SK-N-SH (cell line): ENCODE measurements at regions not wholly inside any gene's neighbourhood (a gene's known extent, or its start where the extent isn't known, plus 50 kb on each side); places are given as distances from the start of the nearest gene placed in this dataset.

Experiments
- CTCF ChIA-PET: fragments of 300-600, 350-600 bp; formaldehyde crosslinking; extraction: SDS; loops from one replicate; lab custom pipeline; 2021; lab: Yijun Ruan, JAX
- POLR2A ChIA-PET: fragments of 350-600 bp; sonication (Branson Sonifier 250); formaldehyde crosslinking; extraction: SDS; loops from one replicate; lab custom pipeline; 2020; ENCODE audit warnings: antibody characterized with exemption, inconsistent platforms; lab: Yijun Ruan, JAX
- DNase-seq: peaks from one replicate; pipeline ENCODE4 v3.0.0; 2012
- H2AFZ ChIP-seq: fragments of 200-600 bp; sonication (generic); 2 replicates; pipeline ENCODE4 v1.8.1; 2016; ENCODE audit warnings: antibody characterized with exemption, mild to moderate bottlenecking, low read depth
- H3F3A ChIP-seq: fragments of 200-600 bp; sonication (generic); replicated peaks from 2 replicates; pipeline ENCODE3; 2016; ENCODE audit warnings: antibody characterized with exemption, mild to moderate bottlenecking; ENCODE audit not compliant: insufficient read depth
- H3K27ac ChIP-seq, 2 experiments: fragments of 200-500 bp in 1 of 2; fragments of 200-600 bp in 1 of 2; sonication (Bioruptor generic) in 1 of 2; sonication (generic), shearing (Covaris generic) in 1 of 2; 2 replicates each; pipeline versions ENCODE4 v1.5.1 to v1.6.1; 2014 to 2016; ENCODE audit warnings: low read depth in 2 of 2, inconsistent platforms in 1 of 2, low read length in 1 of 2, mild to moderate bottlenecking in 1 of 2, mixed read lengths in 1 of 2
- H3K27me3 ChIP-seq: fragments of 200-600 bp; sonication (generic), shearing (Covaris generic); 2 replicates; pipeline ENCODE4 v1.6.1; 2016; ENCODE audit warnings: mixed run types; ENCODE audit not compliant: insufficient read depth
- H3K36me3 ChIP-seq, 2 experiments: fragments of 200-500 bp in 1 of 2; fragments of 200-600 bp in 1 of 2; sonication (Bioruptor generic) in 1 of 2; sonication (generic) in 1 of 2; replicated peaks in 1 of 2; 2 replicates each; pipeline versions ENCODE3 to v1.5.1; 2014 to 2016; ENCODE audit warnings: low read length in 1 of 2, mild to moderate bottlenecking in 1 of 2; ENCODE audit not compliant: insufficient read depth in 2 of 2, control insufficient read depth in 1 of 2
- H3K4me1 ChIP-seq, 2 experiments: fragments of 200-500 bp in 1 of 2; fragments of 200-600 bp in 1 of 2; sonication (Bioruptor generic) in 1 of 2; sonication (generic), shearing (Covaris generic) in 1 of 2; 2 replicates each; pipeline versions ENCODE4 v1.5.1 to v1.6.1; 2014 to 2016; ENCODE audit warnings: low read depth in 1 of 2, low read length in 1 of 2, mixed run types in 1 of 2; ENCODE audit not compliant: insufficient read depth in 2 of 2, control insufficient read depth in 1 of 2
- H3K4me2 ChIP-seq: fragments of 200-600 bp; sonication (generic), shearing (Covaris generic); 2 replicates; pipeline ENCODE4 v1.6.1; 2017; ENCODE audit warnings: mixed run types
- H3K4me3 ChIP-seq, 2 experiments: fragments of 200-500 bp in 1 of 2; fragments of 200-600 bp in 1 of 2; sonication (Bioruptor generic) in 1 of 2; sonication (generic), shearing (Covaris generic) in 1 of 2; 2 replicates each; pipeline versions ENCODE4 v1.5.1 to v1.8.1; 2014 to 2016; ENCODE audit warnings: low read depth in 2 of 2, inconsistent platforms in 1 of 2, low read length in 1 of 2, mild to moderate bottlenecking in 1 of 2, mixed read lengths in 1 of 2, moderate library complexity in 1 of 2
- H3K79me2 ChIP-seq: fragments of 200-600 bp; sonication (generic); 2 replicates; pipeline ENCODE4 v1.8.1; 2017; ENCODE audit warnings: mild to moderate bottlenecking; ENCODE audit not compliant: insufficient read depth
- H3K9ac ChIP-seq: fragments of 200-600 bp; sonication (generic); 2 replicates; pipeline ENCODE4 v1.6.1; 2017; ENCODE audit warnings: mixed run types
- H3K9me2 ChIP-seq: fragments of 200-600 bp; sonication (generic); 2 replicates; pipeline ENCODE4 v1.6.1; 2017; ENCODE audit warnings: mixed run types
- H3K9me3 ChIP-seq: fragments of 200-600 bp; sonication (generic); 2 replicates; pipeline ENCODE4 v1.6.1; 2017; ENCODE audit warnings: mixed run types, mild to moderate bottlenecking, moderate library complexity
- H4K20me1 ChIP-seq: fragments of 200-600 bp; sonication (generic); 2 replicates; pipeline ENCODE4 v1.6.1; 2017; ENCODE audit warnings: mild to moderate bottlenecking, mixed run types; ENCODE audit not compliant: insufficient read depth
- CHD2 ChIP-seq: fragments of 150-350 bp; IDR thresholded peaks from 2 replicates; pipeline ENCODE4 v1.6.1; 2018; ENCODE audit warnings: low read length; ENCODE audit not compliant: partially characterized antibody
- EP300 ChIP-seq, 2 experiments: IDR thresholded peaks; 2 replicates each; pipeline versions ENCODE4 v1.4.0 to v1.6.1; 2012; ENCODE audit warnings: borderline replicate concordance in 1 of 2, low read depth in 1 of 2, low read length in 1 of 2
- FOXJ3 ChIP-seq: sonication (generic); formaldehyde crosslinking; IDR thresholded peaks from 2 replicates; pipeline ENCODE4 v1.5.1; 2020; ENCODE audit warnings: mild to moderate bottlenecking, missing genetic modification reagents
- IRF3 ChIP-seq: fragments of 150-350 bp; IDR thresholded peaks from 2 replicates; pipeline ENCODE4 v1.6.1; 2016; ENCODE audit warnings: mild to moderate bottlenecking, low read depth, low read length
- MXI1 ChIP-seq: IDR thresholded peaks from 2 replicates; pipeline ENCODE4 v1.6.1; 2012; ENCODE audit warnings: mild to moderate bottlenecking, low read depth, low read length, improper control_type of control experiment
- NFIC ChIP-seq: IDR thresholded peaks from 2 replicates; pipeline ENCODE4 v1.4.0; 2012; ENCODE audit warnings: borderline replicate concordance
- PBX3 ChIP-seq: IDR thresholded peaks from 2 replicates; pipeline ENCODE4; 2012
- POLR2AphosphoS5 ChIP-seq: IDR thresholded peaks from 2 replicates; pipeline ENCODE4 v1.6.1; 2012; ENCODE audit warnings: low read depth, low read length
- RXRA ChIP-seq: IDR thresholded peaks from 2 replicates; pipeline ENCODE4 v1.4.0; 2012; ENCODE audit warnings: low read depth, mild to moderate bottlenecking, borderline replicate concordance
- SIN3A ChIP-seq: IDR thresholded peaks from 2 replicates; pipeline ENCODE4 v1.6.1; 2012; ENCODE audit warnings: low read depth, mild to moderate bottlenecking, low read length, moderate library complexity, borderline replicate concordance
- SMC3 ChIP-seq: IDR thresholded peaks from 2 replicates; pipeline ENCODE4 v1.6.1; 2012; ENCODE audit warnings: low read depth, low read length, improper control_type of control experiment
- TCF12 ChIP-seq: IDR thresholded peaks from 2 replicates; pipeline ENCODE4 v1.4.0; 2012
- WGBS: methylation state at CpG from one replicate; pipeline ENCODE4 v1.1.6; 2017; ENCODE audit warnings: low lambda C conversion rate; 5-methylcytosine and 5-hydroxymethylcytosine counted together
- TF ChIP-seq, protein P1 (sequence below): fragments of 200-600 bp; sonication (generic); IDR thresholded peaks from 2 replicates; pipeline ENCODE4 v1.6.1; 2017; ENCODE audit warnings: antibody characterized with exemption, mild to moderate bottlenecking, moderate library complexity
- TF ChIP-seq, protein P2 (sequence below): IDR thresholded peaks from 2 replicates; pipeline ENCODE4 v1.6.1; 2012; ENCODE audit warnings: mild to moderate bottlenecking, low read depth, low read length, moderate library complexity

GRCh38 chr10:90193240-90193985 lies 492.0 kb downstream of the KIF20B start (continued):
- TF ChIP-seq PBX3 (peak; percentile 86), MXI1 (no peak), SMC3 (no peak), NFIC (peak; percentile 81; the same call in 1 of the 2 replicates), CHD2 (no peak), SIN3A (no peak)
- TF ChIP-seq, protein P1, sequence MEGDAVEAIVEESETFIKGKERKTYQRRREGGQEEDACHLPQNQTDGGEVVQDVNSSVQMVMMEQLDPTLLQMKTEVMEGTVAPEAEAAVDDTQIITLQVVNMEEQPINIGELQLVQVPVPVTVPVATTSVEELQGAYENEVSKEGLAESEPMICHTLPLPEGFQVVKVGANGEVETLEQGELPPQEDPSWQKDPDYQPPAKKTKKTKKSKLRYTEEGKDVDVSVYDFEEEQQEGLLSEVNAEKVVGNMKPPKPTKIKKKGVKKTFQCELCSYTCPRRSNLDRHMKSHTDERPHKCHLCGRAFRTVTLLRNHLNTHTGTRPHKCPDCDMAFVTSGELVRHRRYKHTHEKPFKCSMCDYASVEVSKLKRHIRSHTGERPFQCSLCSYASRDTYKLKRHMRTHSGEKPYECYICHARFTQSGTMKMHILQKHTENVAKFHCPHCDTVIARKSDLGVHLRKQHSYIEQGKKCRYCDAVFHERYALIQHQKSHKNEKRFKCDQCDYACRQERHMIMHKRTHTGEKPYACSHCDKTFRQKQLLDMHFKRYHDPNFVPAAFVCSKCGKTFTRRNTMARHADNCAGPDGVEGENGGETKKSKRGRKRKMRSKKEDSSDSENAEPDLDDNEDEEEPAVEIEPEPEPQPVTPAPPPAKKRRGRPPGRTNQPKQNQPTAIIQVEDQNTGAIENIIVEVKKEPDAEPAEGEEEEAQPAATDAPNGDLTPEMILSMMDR: no peak

DNA sequence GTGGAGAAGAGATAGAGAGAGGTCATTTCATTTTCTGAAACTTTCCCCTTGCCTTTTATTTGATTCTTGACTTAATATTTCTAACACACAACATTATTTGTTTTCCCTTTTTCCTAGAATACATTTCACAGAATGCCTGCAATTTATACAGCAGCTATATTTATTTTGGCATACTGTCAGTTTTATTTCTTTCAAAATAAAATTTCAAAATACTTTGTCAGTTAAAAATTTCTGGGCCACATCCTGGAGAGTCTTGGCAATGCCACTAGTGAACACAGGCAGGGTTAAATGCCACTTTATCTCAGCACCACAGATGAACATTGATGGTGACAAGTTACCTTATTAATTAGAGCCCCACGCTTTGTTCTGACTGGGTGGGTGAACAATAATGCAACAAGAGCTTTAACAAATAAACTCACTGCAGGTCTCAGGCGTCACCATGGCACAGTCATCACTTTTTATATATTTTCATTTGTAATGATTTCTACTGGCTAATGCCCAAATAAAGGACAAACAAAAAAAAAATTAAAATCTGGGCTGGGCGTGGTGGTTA lies 494.0 kb downstream of the KIF20B start:
- POLR2A ChIA-PET: no interaction called here
- Histone ChIP-seq H3K9me2 (no peaks in the 10 kb centered on the region), H3F3A (peaks cover 9% of the 10 kb centered on the region), H3K9ac (no peak overlapping the region), H3K36me3 (no peaks in the 10 kb centered on the region), H3K27me3 (no peaks in the 10 kb centered on the region; the same call in 1 of the 2 replicates), H4K20me1 (no peaks in the 10 kb centered on the region; the same call in 1 of the 2 replicates), H3K27ac (no peak overlapping the region), H3K9me3 (no peaks in the 10 kb centered on the region), H3K4me1 (no peaks in the 10 kb centered on the region; a peak in 1 of 4 replicates), H3K4me2 (no peak overlapping the region), H2AFZ (no peak overlapping the region), H3K4me3 (no peak overlapping the region), H3K79me2 (no peaks in the 10 kb centered on the region)
- CTCF ChIA-PET: no interaction called here
- TF ChIP-seq POLR2AphosphoS5: no peak
- 29% methylated on average over 3 of the region's 3 CpGs for WGBS
- DNase-seq: no peak

- no peaks in the 10 kb centered on the region for H3K79me2 ChIP-seq
- H3K9ac ChIP-seq: no peak overlapping the region
- no peaks in the 10 kb centered on the region for H3K36me3 ChIP-seq
- POLR2A ChIA-PET: no interaction called here
- H3K4me1 ChIP-seq: no peaks in the 10 kb centered on the region; a peak in 1 of 4 replicates
- no peak overlapping the region for H3K4me3 ChIP-seq
- no peak overlapping the region for H3K4me2 ChIP-seq
- H3K27ac ChIP-seq: no peak overlapping the region
- no peaks in the 10 kb centered on the region; the same call in 1 of the 2 replicates for H4K20me1 ChIP-seq
- H3K9me2 ChIP-seq: no peaks in the 10 kb centered on the region
- CTCF ChIA-PET: interaction anchor here (1.3 kb wide), 1 partner anchor 15 kb away, joined by 3 read pairs; no protein-coding TSS in a partner anchor
- H3K27me3 ChIP-seq: no peaks in the 10 kb centered on the region
- DNase-seq: no peak
- no peaks in the 10 kb centered on the region for H3K9me3 ChIP-seq
- H2AFZ ChIP-seq: no peak overlapping the region
- peaks cover 9% of the 10 kb centered on the region for H3F3A ChIP-seq
- TF ChIP-seq NFIC: no peak
- TF ChIP-seq FOXJ3 (CRISPR knock-in tag): no peak
- no peak for TF ChIP-seq IRF3
- no peak for TF ChIP-seq RXRA
- TF ChIP-seq EP300 (IDR thresholded peaks at IDR 0.05; ENCODE audit: borderline replicate concordance in 1 of 2, low read depth in 1 of 2, low read length in 1 of 2): 0 out of 4 replicates have a peak, but pooled peaks of 1 of the 2 experiments have one; percentile 32
- TF ChIP-seq, protein P2, sequence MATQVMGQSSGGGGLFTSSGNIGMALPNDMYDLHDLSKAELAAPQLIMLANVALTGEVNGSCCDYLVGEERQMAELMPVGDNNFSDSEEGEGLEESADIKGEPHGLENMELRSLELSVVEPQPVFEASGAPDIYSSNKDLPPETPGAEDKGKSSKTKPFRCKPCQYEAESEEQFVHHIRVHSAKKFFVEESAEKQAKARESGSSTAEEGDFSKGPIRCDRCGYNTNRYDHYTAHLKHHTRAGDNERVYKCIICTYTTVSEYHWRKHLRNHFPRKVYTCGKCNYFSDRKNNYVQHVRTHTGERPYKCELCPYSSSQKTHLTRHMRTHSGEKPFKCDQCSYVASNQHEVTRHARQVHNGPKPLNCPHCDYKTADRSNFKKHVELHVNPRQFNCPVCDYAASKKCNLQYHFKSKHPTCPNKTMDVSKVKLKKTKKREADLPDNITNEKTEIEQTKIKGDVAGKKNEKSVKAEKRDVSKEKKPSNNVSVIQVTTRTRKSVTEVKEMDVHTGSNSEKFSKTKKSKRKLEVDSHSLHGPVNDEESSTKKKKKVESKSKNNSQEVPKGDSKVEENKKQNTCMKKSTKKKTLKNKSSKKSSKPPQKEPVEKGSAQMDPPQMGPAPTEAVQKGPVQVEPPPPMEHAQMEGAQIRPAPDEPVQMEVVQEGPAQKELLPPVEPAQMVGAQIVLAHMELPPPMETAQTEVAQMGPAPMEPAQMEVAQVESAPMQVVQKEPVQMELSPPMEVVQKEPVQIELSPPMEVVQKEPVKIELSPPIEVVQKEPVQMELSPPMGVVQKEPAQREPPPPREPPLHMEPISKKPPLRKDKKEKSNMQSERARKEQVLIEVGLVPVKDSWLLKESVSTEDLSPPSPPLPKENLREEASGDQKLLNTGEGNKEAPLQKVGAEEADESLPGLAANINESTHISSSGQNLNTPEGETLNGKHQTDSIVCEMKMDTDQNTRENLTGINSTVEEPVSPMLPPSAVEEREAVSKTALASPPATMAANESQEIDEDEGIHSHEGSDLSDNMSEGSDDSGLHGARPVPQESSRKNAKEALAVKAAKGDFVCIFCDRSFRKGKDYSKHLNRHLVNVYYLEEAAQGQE: no peak
- 0 out of 2 replicates have a peak, but pooled peaks have one; percentile 20 for TF ChIP-seq TCF12
Observed at GRCh38 chr10:90197766-90198165, 496.4 kb downstream of the KIF20B start.
